ENCODE measurements at regions not wholly inside any gene's neighbourhood (a gene's known extent, or its start where the extent isn't known, plus 50 kb on each side); places are given as distances from the start of the nearest gene placed in this dataset.
"Not testable (repeated sequence)": the region's sequence is repeated elsewhere in the genome, so short reads cannot be mapped to it uniquely, and the experiment has no call there.

DNA sequence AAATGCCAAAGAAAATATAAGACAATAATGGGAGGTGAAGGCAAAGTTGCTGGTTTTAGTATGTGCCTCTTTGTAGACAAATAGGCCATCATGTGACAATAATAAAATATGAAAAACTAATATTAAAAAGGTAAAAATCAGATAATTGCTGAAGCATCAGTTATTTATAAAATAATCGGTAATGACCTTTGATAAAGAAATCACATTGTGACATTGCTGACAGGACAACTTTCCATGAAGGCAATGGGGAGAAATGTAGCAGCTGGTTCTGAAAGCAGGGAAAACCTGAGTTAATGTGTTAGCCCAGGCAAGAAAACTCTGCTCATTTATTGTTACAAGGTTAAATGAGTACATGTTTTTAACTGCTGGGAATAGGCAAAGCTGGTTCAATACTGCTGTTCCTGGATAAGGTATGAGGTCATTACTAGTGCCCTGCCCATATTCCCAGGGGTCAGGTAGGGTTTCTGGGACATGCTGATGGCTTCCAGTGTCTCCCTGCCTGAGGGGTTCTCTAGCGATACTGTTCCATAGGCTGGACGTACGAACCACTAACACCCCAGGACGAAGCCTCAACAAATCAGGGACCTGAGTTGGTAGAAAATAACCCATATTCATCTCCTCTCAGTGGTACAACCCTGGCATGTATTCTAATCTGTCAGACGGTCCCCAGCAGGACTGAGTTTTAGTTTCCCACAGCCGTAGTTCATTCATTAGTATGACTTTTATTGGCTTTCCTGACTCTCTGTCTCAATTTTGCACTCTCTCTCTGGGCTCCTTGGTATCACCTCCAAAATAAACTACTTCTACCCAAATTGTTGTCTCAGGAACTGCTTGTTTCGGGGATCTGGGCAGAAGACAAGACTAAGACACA, 355.9 kb downstream of the TXNL1 start:
- H2AFZ ChIP-seq (ENCODE audit: low read length), result no peak overlapping the region
- no peak overlapping the region for H3K4me2 ChIP-seq (ENCODE audit: low read depth, low read length)
- H3K9me2 ChIP-seq (replicated peaks; ENCODE audit: insufficient read depth, low read length), result no peaks in the 10 kb centered on the region
- DNase-seq, result no peak
- H4K20me1 ChIP-seq (ENCODE audit: insufficient read depth, low read length), result no peaks in the 10 kb centered on the region
- H3K4me1 ChIP-seq (ENCODE audit: low read length), result no peaks in the 10 kb centered on the region
- no peak overlapping the region for H3K9ac ChIP-seq (ENCODE audit: low read length)
- H3K27me3 ChIP-seq (replicated peaks; ENCODE audit: insufficient read depth, low read length), result no peaks in the 10 kb centered on the region
- no peaks in the 10 kb centered on the region for H3K9me3 ChIP-seq (replicated peaks; ENCODE audit: insufficient read depth, low read length)
- H3K79me2 ChIP-seq (ENCODE audit: low read length), result no peaks in the 10 kb centered on the region
- no peak for TF ChIP-seq EZH2phosphoT487 (IDR thresholded peaks at IDR 0.05; ENCODE audit: low read length)
- TF ChIP-seq EZH2 (optimal IDR thresholded peaks at IDR 0.05; ENCODE audit: low read depth, low read length), result no peak
- TF ChIP-seq, protein P1, sequence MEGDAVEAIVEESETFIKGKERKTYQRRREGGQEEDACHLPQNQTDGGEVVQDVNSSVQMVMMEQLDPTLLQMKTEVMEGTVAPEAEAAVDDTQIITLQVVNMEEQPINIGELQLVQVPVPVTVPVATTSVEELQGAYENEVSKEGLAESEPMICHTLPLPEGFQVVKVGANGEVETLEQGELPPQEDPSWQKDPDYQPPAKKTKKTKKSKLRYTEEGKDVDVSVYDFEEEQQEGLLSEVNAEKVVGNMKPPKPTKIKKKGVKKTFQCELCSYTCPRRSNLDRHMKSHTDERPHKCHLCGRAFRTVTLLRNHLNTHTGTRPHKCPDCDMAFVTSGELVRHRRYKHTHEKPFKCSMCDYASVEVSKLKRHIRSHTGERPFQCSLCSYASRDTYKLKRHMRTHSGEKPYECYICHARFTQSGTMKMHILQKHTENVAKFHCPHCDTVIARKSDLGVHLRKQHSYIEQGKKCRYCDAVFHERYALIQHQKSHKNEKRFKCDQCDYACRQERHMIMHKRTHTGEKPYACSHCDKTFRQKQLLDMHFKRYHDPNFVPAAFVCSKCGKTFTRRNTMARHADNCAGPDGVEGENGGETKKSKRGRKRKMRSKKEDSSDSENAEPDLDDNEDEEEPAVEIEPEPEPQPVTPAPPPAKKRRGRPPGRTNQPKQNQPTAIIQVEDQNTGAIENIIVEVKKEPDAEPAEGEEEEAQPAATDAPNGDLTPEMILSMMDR (IDR thresholded peaks at IDR 0.05; ENCODE audit: low read length), result no peak
- no peak overlapping the region for H3K27ac ChIP-seq (ENCODE audit: low read length)
- no peaks in the 10 kb centered on the region for H3K36me3 ChIP-seq (replicated peaks; ENCODE audit: insufficient read depth, low read length)
- no peaks in the 10 kb centered on the region for H3F3A ChIP-seq (ENCODE audit: insufficient read depth, low read length)
- H3K4me3 ChIP-seq (ENCODE audit: low read length), result no peak overlapping the region

DNA sequence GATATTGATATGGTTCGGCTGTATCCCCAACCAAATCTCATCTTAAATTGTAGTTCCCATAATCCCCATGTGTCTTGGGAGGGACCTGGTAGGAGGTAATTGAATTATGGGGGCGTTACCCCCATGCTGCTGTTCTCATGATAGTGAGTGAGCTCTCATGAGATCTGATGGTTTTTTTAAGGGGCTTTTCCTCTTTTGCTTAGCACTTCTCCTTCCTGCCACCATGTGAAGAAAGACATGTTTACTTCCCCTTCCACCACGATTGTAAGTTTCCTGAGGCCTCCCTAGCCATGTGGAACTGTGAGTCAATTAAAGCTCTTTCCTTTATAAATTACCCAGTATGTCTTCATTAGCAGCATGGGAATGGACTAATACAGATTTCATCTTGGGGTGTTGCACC, 358.6 kb downstream of the TXNL1 start:
- not testable (repeated sequence) for H3K27me3 ChIP-seq (replicated peaks; ENCODE audit: insufficient read depth, low read length); H3F3A ChIP-seq (ENCODE audit: insufficient read depth, low read length); H3K9ac ChIP-seq (ENCODE audit: low read length); H4K20me1 ChIP-seq (ENCODE audit: insufficient read depth, low read length); H3K9me2 ChIP-seq (replicated peaks; ENCODE audit: insufficient read depth, low read length); H3K79me2 ChIP-seq (ENCODE audit: low read length); H3K9me3 ChIP-seq (replicated peaks; ENCODE audit: insufficient read depth, low read length); H3K27ac ChIP-seq (ENCODE audit: low read length); DNase-seq; H3K4me1 ChIP-seq (ENCODE audit: low read length); H3K4me3 ChIP-seq (ENCODE audit: low read length); H3K36me3 ChIP-seq (replicated peaks; ENCODE audit: insufficient read depth, low read length); H3K4me2 ChIP-seq (ENCODE audit: low read depth, low read length); H2AFZ ChIP-seq (ENCODE audit: low read length)

DNA sequence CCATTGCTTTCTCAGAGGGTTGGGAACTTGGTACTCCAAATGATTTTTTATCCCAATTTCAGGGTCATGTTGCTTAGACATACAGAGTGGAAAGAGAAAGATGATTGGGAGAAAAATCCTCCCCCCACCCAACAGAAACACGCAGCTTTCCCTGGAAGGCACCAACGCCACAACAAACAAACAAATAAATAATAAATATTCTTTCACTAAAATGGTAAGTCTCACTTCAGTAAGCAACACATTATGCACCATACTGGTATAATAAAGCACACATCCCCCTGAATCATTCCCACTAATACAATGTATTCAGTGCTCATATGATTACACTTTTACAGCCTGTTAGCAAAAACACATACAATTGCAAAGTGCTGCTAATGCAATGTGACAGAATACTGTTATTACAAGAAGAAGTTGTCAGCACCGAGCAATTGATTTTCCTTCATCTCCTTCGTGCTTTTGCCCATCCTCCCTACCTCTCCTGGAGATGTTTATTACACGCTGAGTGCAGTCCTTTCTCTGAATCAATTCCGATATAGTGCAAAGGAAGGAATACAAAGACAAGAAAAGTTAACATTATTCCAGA, 359.9 kb downstream of the TXNL1 start:
- H3K9ac ChIP-seq (ENCODE audit: low read length), result no peak overlapping the region
- no peak for TF ChIP-seq EZH2 (optimal IDR thresholded peaks at IDR 0.05; ENCODE audit: low read depth, low read length)
- no peaks in the 10 kb centered on the region for H3F3A ChIP-seq (ENCODE audit: insufficient read depth, low read length)
- no peak overlapping the region for H3K27ac ChIP-seq (ENCODE audit: low read length)
- no peak for DNase-seq
- H3K4me2 ChIP-seq (ENCODE audit: low read depth, low read length), result no peak overlapping the region
- no peaks in the 10 kb centered on the region for H3K79me2 ChIP-seq (ENCODE audit: low read length)
- H3K27me3 ChIP-seq (replicated peaks; ENCODE audit: insufficient read depth, low read length), result no peaks in the 10 kb centered on the region
- no peaks in the 10 kb centered on the region for H3K4me1 ChIP-seq (ENCODE audit: low read length)
- no peak overlapping the region for H3K4me3 ChIP-seq (ENCODE audit: low read length)
- H3K9me3 ChIP-seq (replicated peaks; ENCODE audit: insufficient read depth, low read length), result no peaks in the 10 kb centered on the region
- no peak overlapping the region for H2AFZ ChIP-seq (ENCODE audit: low read length)
- H4K20me1 ChIP-seq (ENCODE audit: insufficient read depth, low read length), result no peaks in the 10 kb centered on the region
- H3K36me3 ChIP-seq (replicated peaks; ENCODE audit: insufficient read depth, low read length), result no peaks in the 10 kb centered on the region
- no peaks in the 10 kb centered on the region for H3K9me2 ChIP-seq (replicated peaks; ENCODE audit: insufficient read depth, low read length)

DNA sequence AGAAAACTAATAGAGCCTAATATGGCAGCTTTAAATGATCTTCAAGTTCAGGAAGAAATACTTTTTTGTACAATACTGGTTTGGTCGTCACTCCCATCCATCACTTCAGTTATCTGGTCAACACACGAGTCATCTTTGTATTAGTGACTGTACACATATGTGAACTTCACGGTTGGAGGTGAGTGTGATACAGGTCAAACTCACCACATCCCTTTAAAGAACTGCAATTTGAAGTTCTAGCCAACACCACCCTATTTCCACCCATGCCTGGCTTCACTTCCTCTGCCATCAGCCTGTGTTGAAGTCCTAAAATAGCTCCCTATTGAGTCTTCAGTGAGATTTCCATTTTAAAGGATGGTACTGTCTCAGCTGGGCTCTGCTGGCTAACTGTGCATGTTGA, 361.9 kb downstream of the TXNL1 start:
- no peak overlapping the region for H2AFZ ChIP-seq (ENCODE audit: low read length)
- no peak overlapping the region for H3K4me3 ChIP-seq (ENCODE audit: low read length)
- H4K20me1 ChIP-seq (ENCODE audit: insufficient read depth, low read length), result no peaks in the 10 kb centered on the region
- H3K79me2 ChIP-seq (ENCODE audit: low read length), result no peaks in the 10 kb centered on the region
- no peaks in the 10 kb centered on the region for H3K36me3 ChIP-seq (replicated peaks; ENCODE audit: insufficient read depth, low read length)
- no peak for TF ChIP-seq EZH2 (optimal IDR thresholded peaks at IDR 0.05; ENCODE audit: low read depth, low read length)
- H3K9ac ChIP-seq (ENCODE audit: low read length), result no peak overlapping the region
- H3K4me2 ChIP-seq (ENCODE audit: low read depth, low read length), result no peak overlapping the region
- DNase-seq, result no peak
- no peaks in the 10 kb centered on the region for H3K27me3 ChIP-seq (replicated peaks; ENCODE audit: insufficient read depth, low read length)
- no peaks in the 10 kb centered on the region for H3K4me1 ChIP-seq (ENCODE audit: low read length)
- no peaks in the 10 kb centered on the region for H3F3A ChIP-seq (ENCODE audit: insufficient read depth, low read length)
- no peak overlapping the region for H3K27ac ChIP-seq (ENCODE audit: low read length)
- H3K9me3 ChIP-seq (replicated peaks; ENCODE audit: insufficient read depth, low read length), result no peaks in the 10 kb centered on the region
- H3K9me2 ChIP-seq (replicated peaks; ENCODE audit: insufficient read depth, low read length), result no peaks in the 10 kb centered on the region

All from MM.1S (cell line).